D721Med (cell line): ENCODE measurements at regions not wholly inside any gene's neighbourhood (a gene's known extent, or its start where the extent isn't known, plus 50 kb on each side); places are given as distances from the start of the nearest gene placed in this dataset.

Experiments used
- DNase-seq: peaks from one replicate; pipeline ENCODE4 v3.0.0; 2011; ENCODE audit warnings: low spot score; ENCODE audit not compliant: insufficient read length
- FAIRE-seq: peaks from 2 replicates; lab custom pipeline; 2011; peaks lifted over from hg19 to GRCh38; lab: Jason Lieb, UNC
- CTCF ChIP-seq: IDR thresholded peaks from 2 replicates; pipeline ENCODE4 v1.5.1; 2012; ENCODE audit warnings: mild to moderate bottlenecking, control low read depth; ENCODE audit not compliant: insufficient read depth; ENCODE audit errors: missing control alignments

- DNase-seq (no peak), FAIRE-seq (no peak)
- TF ChIP-seq CTCF, result no peak
Measured at GRCh38 chr5:74326571-74327338, 313.8 kb downstream of the ENC1 start.

DNA sequence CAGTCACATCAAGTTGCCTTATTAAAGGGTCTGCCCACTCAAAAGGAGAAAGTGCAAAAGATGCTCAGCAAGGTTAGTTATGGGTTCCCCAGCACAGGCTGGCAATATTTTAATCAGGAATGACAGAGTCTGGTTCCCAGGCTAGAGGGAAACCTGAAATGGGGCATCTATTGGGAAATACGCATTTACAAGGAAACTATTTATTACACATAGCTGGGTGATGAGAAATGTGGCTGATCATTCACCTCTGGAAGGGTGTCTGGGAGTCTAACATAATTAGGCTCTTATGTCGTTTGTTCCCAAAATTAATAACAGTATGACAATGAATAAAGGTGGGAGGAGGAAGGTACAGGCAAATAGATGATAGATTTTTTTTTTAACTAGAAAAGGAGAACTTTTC is 314.7 kb downstream of the ENC1 start:
- no peak for TF ChIP-seq CTCF
- no peak for FAIRE-seq
- no peak for DNase-seq

DNA sequence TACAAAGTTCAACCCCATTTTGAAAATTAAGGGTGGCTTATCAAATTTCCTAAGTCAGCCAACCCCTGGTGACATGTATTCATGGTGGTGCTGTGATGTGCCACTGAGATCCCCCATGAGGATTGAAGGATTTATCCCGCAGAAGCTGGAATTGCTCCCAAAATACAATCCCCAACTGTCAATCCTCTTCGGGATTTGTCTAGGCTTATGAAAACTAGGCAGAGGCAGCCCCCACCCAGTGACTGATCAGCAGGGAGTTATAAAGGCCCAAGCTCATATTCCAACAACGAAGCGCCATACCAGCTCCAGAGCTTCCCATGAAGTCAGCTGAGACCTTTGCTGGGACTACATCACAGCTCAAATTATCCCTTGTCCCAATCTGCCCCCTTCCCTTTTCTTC is 316.0 kb downstream of the ENC1 start:
- no peak for TF ChIP-seq CTCF
- no peak for FAIRE-seq
- no peak for DNase-seq

- FAIRE-seq, result no peak
- no peak for TF ChIP-seq CTCF
- no peak for DNase-seq
Measured at GRCh38 chr5:74322944-74323343, 317.6 kb downstream of the ENC1 start.

GRCh38 chr5:74322191-74322590 is 318.3 kb downstream of the ENC1 start:
- FAIRE-seq (no peak), DNase-seq (no peak)
- no peak for TF ChIP-seq CTCF

DNA sequence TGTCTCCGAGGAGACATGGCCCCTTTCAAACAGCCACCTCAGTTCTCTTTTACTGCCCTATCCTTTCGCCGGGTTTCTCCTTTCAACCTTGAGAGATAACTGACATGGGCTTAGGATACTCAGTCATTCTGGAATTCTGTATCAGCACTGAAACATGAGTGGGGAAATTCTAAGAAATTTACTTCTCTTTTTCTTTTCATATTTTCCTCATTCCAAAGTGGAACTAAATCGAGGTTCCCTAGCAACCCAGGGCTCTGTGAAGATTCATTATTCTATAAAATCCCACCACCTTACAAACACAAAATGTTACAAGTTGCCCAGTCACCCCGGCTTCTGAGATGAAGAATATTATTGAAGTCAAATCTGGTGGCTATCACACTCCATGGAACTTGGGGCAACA is 319.2 kb downstream of the ENC1 start:
- FAIRE-seq (no peak), DNase-seq (no peak)
- TF ChIP-seq CTCF, result no peak

- no peak for FAIRE-seq
- no peak for TF ChIP-seq CTCF
- DNase-seq, result no peak
Measured at GRCh38 chr5:74320526-74320925, 320.0 kb downstream of the ENC1 start.
